ENCODE measurements at regions not wholly inside any gene's neighbourhood (a gene's known extent, or its start where the extent isn't known, plus 50 kb on each side); places are given as distances from the start of the nearest gene placed in this dataset.

GRCh38 chr12:113766131-113766878, 199.8 kb downstream of the RBM19 start:
- DNase-seq (ENCODE audit: low spot score in 2 of 2): no peak
- H3K9me3 ChIP-seq: no peaks in the 10 kb centered on the region
- H3K27me3 ChIP-seq: peaks cover 76% of the 10 kb centered on the region
- no peaks in the 10 kb centered on the region for H3K4me1 ChIP-seq
- TF ChIP-seq POLR2A (IDR thresholded peaks at IDR 0.05) (no peak), EP300 (IDR thresholded peaks at IDR 0.05) (no peak), CTCF (IDR thresholded peaks at IDR 0.05) (no peak), POLR2AphosphoS5 (IDR thresholded peaks at IDR 0.05) (no peak)
- WGBS: 56% methylated on average over 24 of the region's 36 CpGs
- no peak overlapping the region for H3K4me3 ChIP-seq
- no peaks in the 10 kb centered on the region for H3K36me3 ChIP-seq
- H3K27ac ChIP-seq: no peak overlapping the region

GRCh38 chr12:113764661-113765060, 201.5 kb downstream of the RBM19 start:
- H3K27me3 ChIP-seq: peaks cover 84% of the 10 kb centered on the region
- no peak for TF ChIP-seq CTCF (IDR thresholded peaks at IDR 0.05)
- no peak for TF ChIP-seq POLR2A (IDR thresholded peaks at IDR 0.05)
- TF ChIP-seq POLR2AphosphoS5 (IDR thresholded peaks at IDR 0.05): no peak
- TF ChIP-seq EP300 (IDR thresholded peaks at IDR 0.05): no peak
- WGBS: 80% methylated on average over 10 of the region's 10 CpGs
- no peaks in the 10 kb centered on the region for H3K4me1 ChIP-seq
- H3K9me3 ChIP-seq: no peaks in the 10 kb centered on the region
- no peak overlapping the region for H3K27ac ChIP-seq
- H3K36me3 ChIP-seq: no peaks in the 10 kb centered on the region
- H3K4me3 ChIP-seq: no peak overlapping the region
- no peak for DNase-seq (ENCODE audit: low spot score in 2 of 2)

- no peak for DNase-seq (ENCODE audit: low spot score in 2 of 2)
- WGBS: 52% methylated on average over 17 of the region's 17 CpGs
- TF ChIP-seq POLR2A (IDR thresholded peaks at IDR 0.05) (no peak), CTCF (IDR thresholded peaks at IDR 0.05) (no peak), POLR2AphosphoS5 (IDR thresholded peaks at IDR 0.05) (no peak), EP300 (IDR thresholded peaks at IDR 0.05) (no peak)
- no peak overlapping the region for H3K27ac ChIP-seq
- H3K4me1 ChIP-seq: no peaks in the 10 kb centered on the region
- no peaks in the 10 kb centered on the region for H3K9me3 ChIP-seq
- H3K36me3 ChIP-seq: no peaks in the 10 kb centered on the region
- peaks cover 75% of the 10 kb centered on the region for H3K27me3 ChIP-seq
- no peak overlapping the region for H3K4me3 ChIP-seq
These were observed 203.0 kb downstream of the RBM19 start for GRCh38 chr12:113762882-113763816.

- TF ChIP-seq POLR2A (IDR thresholded peaks at IDR 0.05) (no peak), CTCF (IDR thresholded peaks at IDR 0.05) (no peak), EP300 (IDR thresholded peaks at IDR 0.05) (no peak), POLR2AphosphoS5 (IDR thresholded peaks at IDR 0.05) (no peak)
- Histone ChIP-seq H3K9me3 (no peaks in the 10 kb centered on the region), H3K27me3 (peaks cover 71% of the 10 kb centered on the region), H3K36me3 (no peaks in the 10 kb centered on the region), H3K27ac (no peak overlapping the region), H3K4me1 (no peaks in the 10 kb centered on the region), H3K4me3 (no peak overlapping the region)
- no peak for DNase-seq (ENCODE audit: low spot score in 2 of 2)
- 15% methylated on average over 19 of the region's 19 CpGs for WGBS
These were observed 203.8 kb downstream of the RBM19 start for GRCh38 chr12:113762155-113762881.
